ENCODE measurements at regions not wholly inside any gene's neighbourhood (a gene's known extent, or its start where the extent isn't known, plus 50 kb on each side); places are given as distances from the start of the nearest gene placed in this dataset.

GRCh38 chr2:149679286-149679685, 91.7 kb upstream of the MMADHC start:
- intact Hi-C loops (cut with DNase I) = no loop called here
- no peak for DNase-seq (ENCODE audit: low spot score)

GRCh38 chr2:149677416-149677815, 89.8 kb upstream of the MMADHC start:
- DNase-seq (ENCODE audit: low spot score) = no peak
- intact Hi-C loops (cut with DNase I) = no loop called here

- DNase-seq (ENCODE audit: low spot score) = no peak
- intact Hi-C loops (cut with DNase I) = no loop called here
Observed at GRCh38 chr2:149670086-149670485, 82.5 kb upstream of the MMADHC start.

- intact Hi-C loops (cut with DNase I) = no loop called here
Observed at GRCh38 chr2:149666809-149667320, 79.3 kb upstream of the MMADHC start.

GRCh38 chr2:149664896-149665295, 77.3 kb upstream of the MMADHC start:
- no peak for DNase-seq (ENCODE audit: low spot score)
- intact Hi-C loops (cut with DNase I) = no loop called here

More at GRCh38 chr2:149666809-149667320, 79.3 kb upstream of the MMADHC start:
- DNase-seq (ENCODE audit: low spot score) = no peak

- DNase-seq (ENCODE audit: low spot score) = no peak
- intact Hi-C loops (cut with DNase I) = no loop called here
Observed at GRCh38 chr2:149662556-149662955, 75.0 kb upstream of the MMADHC start.

- intact Hi-C loops (cut with DNase I) = no loop called here
- DNase-seq (ENCODE audit: low spot score) = no peak
Observed at GRCh38 chr2:149661844-149662243, 74.3 kb upstream of the MMADHC start.

GRCh38 chr2:149658553-149658952, 71.0 kb upstream of the MMADHC start:
- DNase-seq (ENCODE audit: low spot score) = no peak
- intact Hi-C loops (cut with DNase I) = no loop called here

GRCh38 chr2:149657401-149658040, 69.9 kb upstream of the MMADHC start:
- intact Hi-C loops (cut with DNase I) = no loop called here
- no peak for DNase-seq (ENCODE audit: low spot score)

GRCh38 chr2:149656996-149657395, 69.4 kb upstream of the MMADHC start:
- intact Hi-C loops (cut with DNase I) = no loop called here
- DNase-seq (ENCODE audit: low spot score) = no peak

- no peak for DNase-seq (ENCODE audit: low spot score)
- intact Hi-C loops (cut with DNase I) = no loop called here
Observed at GRCh38 chr2:149653831-149654445, 66.4 kb upstream of the MMADHC start.

- no peak for DNase-seq (ENCODE audit: low spot score)
Observed at GRCh38 chr2:149652926-149653325, 65.4 kb upstream of the MMADHC start.

GRCh38 chr2:149652526-149652925, 65.0 kb upstream of the MMADHC start:
- DNase-seq (ENCODE audit: low spot score) = no peak
- intact Hi-C loops (cut with DNase I) = no loop called here

More at GRCh38 chr2:149652926-149653325, 65.4 kb upstream of the MMADHC start:
- intact Hi-C loops (cut with DNase I) = no loop called here

- intact Hi-C loops (cut with DNase I) = no loop called here
- DNase-seq (ENCODE audit: low spot score) = no peak
Observed at GRCh38 chr2:149651229-149651628, 63.7 kb upstream of the MMADHC start.

- intact Hi-C loops (cut with DNase I) = no loop called here
- no peak for DNase-seq (ENCODE audit: low spot score)
Observed at GRCh38 chr2:149650006-149650405, 62.4 kb upstream of the MMADHC start.

GRCh38 chr2:149648282-149649030, 60.9 kb upstream of the MMADHC start:
- DNase-seq (ENCODE audit: low spot score) = no peak
- intact Hi-C loops (cut with DNase I) = no loop called here

GRCh38 chr2:149645391-149645790, 57.8 kb upstream of the MMADHC start:
- no peak for DNase-seq (ENCODE audit: low spot score)
- intact Hi-C loops (cut with DNase I) = no loop called here
